H1 (cell line): ENCODE measurements at regions not wholly inside any gene's neighbourhood (a gene's known extent, or its start where the extent isn't known, plus 50 kb on each side); places are given as distances from the start of the nearest gene placed in this dataset.

ENCODE experiments used
- CTCF ChIA-PET: fragments of 300-600 bp; sonication (Branson Sonifier 250); formaldehyde crosslinking; loops from one replicate; lab custom pipeline; 2021; ENCODE audit not compliant: partially characterized antibody; lab: Charles Lee
- POLR2A ChIA-PET: fragments of 300-600 bp; sonication (Branson Sonifier 250); formaldehyde crosslinking; loops from one replicate; lab custom pipeline; 2021; ENCODE audit warnings: inconsistent platforms; ENCODE audit not compliant: partially characterized antibody; lab: Charles Lee
- DNase-seq, 2 experiments: peaks; one replicate each; pipeline versions ENCODE4 v3.0.0 to v3.0.0-alpha.2; 2010 to 2022; ENCODE audit warnings: low spot score in 2 of 2, low read depth in 1 of 2, mixed read lengths in 1 of 2
- FAIRE-seq: peaks from 2 replicates; lab custom pipeline; 2011; peaks lifted over from hg19 to GRCh38; lab: Jason Lieb, UNC
- H2AFZ ChIP-seq: 2 replicates; pipeline ENCODE4 v1.8.1; 2012; ENCODE audit warnings: low read length, inconsistent platforms
- H2AK5ac ChIP-seq: 2 replicates; pipeline ENCODE4 v1.6.1; 2013; ENCODE audit warnings: low read depth, low read length
- H2BK120ac ChIP-seq: replicated peaks from 2 replicates; pipeline ENCODE3; 2013; ENCODE audit warnings: low read depth, low read length, inconsistent platforms
- H2BK12ac ChIP-seq: 2 replicates; pipeline ENCODE4 v1.6.1; 2013; ENCODE audit warnings: low read depth, low read length
- H2BK15ac ChIP-seq: 2 replicates; pipeline ENCODE4 v1.6.1; 2013; ENCODE audit warnings: low read length
- H2BK20ac ChIP-seq: 2 replicates; pipeline ENCODE4 v1.6.1; 2013; ENCODE audit warnings: low read length
- H2BK5ac ChIP-seq: 2 replicates; pipeline ENCODE4 v1.6.1; 2013; ENCODE audit warnings: low read depth, low read length
- H3K14ac ChIP-seq: 2 replicates; pipeline ENCODE4 v1.6.1; 2013; ENCODE audit warnings: inconsistent platforms; ENCODE audit not compliant: insufficient read length
- H3K18ac ChIP-seq: 2 replicates; pipeline ENCODE4 v1.6.1; 2013; ENCODE audit warnings: low read length; ENCODE audit errors: extremely low read depth
- H3K23ac ChIP-seq: 2 replicates; pipeline ENCODE4 v1.6.1; 2013; ENCODE audit warnings: inconsistent platforms; ENCODE audit not compliant: insufficient read length
- H3K23me2 ChIP-seq: 2 replicates; pipeline ENCODE4 v1.6.1; 2013; ENCODE audit warnings: low read depth, low read length
- H3K27ac ChIP-seq: 2 replicates; pipeline ENCODE4 v1.6.1; 2011; ENCODE audit warnings: low read depth, low read length, inconsistent platforms
- H3K27me3 ChIP-seq, 4 experiments: replicated peaks in 1 of 4; 1 replicate in 1 of 4; 2 replicates in 3 of 4; pipeline versions ENCODE4 v1.6.1 to v1.8.1; 2011 to 2013; ENCODE audit warnings: low read length in 3 of 4, mild to moderate bottlenecking in 3 of 4, inconsistent platforms in 2 of 4, mixed read lengths in 2 of 4, moderate library complexity in 1 of 4; ENCODE audit not compliant: control insufficient read depth in 3 of 4, insufficient read depth in 3 of 4; ENCODE audit errors: extremely low read depth in 1 of 4
- H3K36me3 ChIP-seq, 4 experiments: 2 replicates each; pipeline versions ENCODE4 v1.6.1 to v1.8.1; 2011 to 2013; ENCODE audit warnings: mild to moderate bottlenecking in 4 of 4, low read length in 3 of 4, moderate library complexity in 2 of 4, control low read depth in 1 of 4, inconsistent platforms in 1 of 4; ENCODE audit not compliant: insufficient read depth in 4 of 4, control insufficient read depth in 2 of 4
- H3K4ac ChIP-seq: replicated peaks from 2 replicates; pipeline ENCODE3; 2013; ENCODE audit warnings: low read length, low read depth, mixed read lengths, inconsistent platforms; ENCODE audit not compliant: insufficient read length
- H3K4me1 ChIP-seq, 4 experiments: replicated peaks in 1 of 4; 1 replicate in 1 of 4; 2 replicates in 3 of 4; pipeline versions ENCODE4 v1.6.1 to v1.8.1; 2011 to 2013; ENCODE audit warnings: low read length in 3 of 4, inconsistent platforms in 2 of 4, mixed read lengths in 1 of 4; ENCODE audit not compliant: insufficient read depth in 4 of 4, control insufficient read depth in 3 of 4
- H3K4me2 ChIP-seq, 2 experiments: 2 replicates each; pipeline versions ENCODE4 v1.6.1 to v1.8.1; 2011 to 2013; ENCODE audit warnings: low read depth in 2 of 2, low read length in 2 of 2, control low read depth in 1 of 2, inconsistent platforms in 1 of 2, mild to moderate bottlenecking in 1 of 2; ENCODE audit not compliant: insufficient read depth in 1 of 2
- H3K4me3 ChIP-seq, 4 experiments: fragments of 200-600, 300-600 bp in 1 of 4; sonication (generic), shearing (Covaris generic), sonication (Bioruptor Twin) in 1 of 4; 2 replicates each; pipeline versions ENCODE4 v1.5.1 to v1.8.1; 2011 to 2016; ENCODE audit warnings: low read length in 4 of 4, low read depth in 3 of 4, control low read depth in 2 of 4, inconsistent platforms in 2 of 4, mild to moderate bottlenecking in 2 of 4, mixed read lengths in 1 of 4, moderate library complexity in 1 of 4; ENCODE audit not compliant: insufficient read depth in 2 of 4; ENCODE audit errors: extremely low read depth in 1 of 4
- H3K56ac ChIP-seq: replicated peaks from 2 replicates; pipeline ENCODE3; 2013; ENCODE audit warnings: low read depth, mild to moderate bottlenecking, mixed read lengths, low read length, inconsistent platforms; ENCODE audit not compliant: insufficient read length
- H3K79me1 ChIP-seq: 2 replicates; pipeline ENCODE4 v1.6.1; 2013; ENCODE audit warnings: low read depth, low read length, control low read depth
- H3K79me2 ChIP-seq, 2 experiments: 2 replicates each; pipeline versions ENCODE4 v1.6.1 to v1.8.1; 2012 to 2013; ENCODE audit warnings: low read length in 2 of 2, mild to moderate bottlenecking in 2 of 2, inconsistent platforms in 1 of 2; ENCODE audit not compliant: insufficient read depth in 2 of 2, control insufficient read depth in 1 of 2
- H3K9ac ChIP-seq, 4 experiments: replicated peaks in 1 of 4; 1 replicate in 1 of 4; 2 replicates in 3 of 4; pipeline versions ENCODE4 v1.6.1 to v1.8.1; 2011 to 2013; ENCODE audit warnings: low read depth in 3 of 4, low read length in 3 of 4, control low read depth in 2 of 4, mild to moderate bottlenecking in 2 of 4, moderate library complexity in 2 of 4, inconsistent platforms in 1 of 4; ENCODE audit errors: extremely low read depth in 1 of 4
- H3K9me3 ChIP-seq, 2 experiments: 2 replicates each; pipeline versions ENCODE4 v1.6.1 to v1.8.1; 2012 to 2013; ENCODE audit warnings: mild to moderate bottlenecking in 2 of 2, moderate library complexity in 2 of 2, control low read depth in 1 of 2, inconsistent platforms in 1 of 2, low read depth in 1 of 2, low read length in 1 of 2, mixed read lengths in 1 of 2; ENCODE audit not compliant: insufficient read depth in 2 of 2
- H4K20me1 ChIP-seq, 2 experiments: replicated peaks in 1 of 2; 2 replicates each; pipeline versions ENCODE3 to v1.8.1; 2011 to 2013; ENCODE audit warnings: inconsistent platforms in 2 of 2, low read length in 2 of 2, mild to moderate bottlenecking in 1 of 2; ENCODE audit not compliant: insufficient read depth in 2 of 2, control insufficient read depth in 1 of 2
- H4K5ac ChIP-seq: 2 replicates; pipeline ENCODE4 v1.6.1; 2013; ENCODE audit warnings: low read length, low read depth, mixed read lengths, inconsistent platforms; ENCODE audit not compliant: insufficient read length
- H4K8ac ChIP-seq: 2 replicates; pipeline ENCODE4 v1.8.0; 2013; ENCODE audit warnings: mild to moderate bottlenecking, moderate library complexity, low read length, inconsistent platforms; ENCODE audit not compliant: insufficient read depth; ENCODE audit errors: extremely low read depth
- H4K91ac ChIP-seq: replicated peaks from 2 replicates; pipeline ENCODE3; 2013; ENCODE audit warnings: low read length, mixed read lengths, inconsistent platforms; ENCODE audit not compliant: insufficient read length
- JUN ChIP-seq: IDR thresholded peaks from 2 replicates; pipeline ENCODE4 v1.6.1; 2011; ENCODE audit warnings: low read depth, mild to moderate bottlenecking, improper control_type of control experiment, low read length
- KDM4A ChIP-seq: IDR thresholded peaks from one replicate; pipeline ENCODE4 v1.7.1; 2012; ENCODE audit warnings: low read depth, mild to moderate bottlenecking, moderate library complexity, low read length, inconsistent platforms; ENCODE audit not compliant: severe bottlenecking
- POU5F1 ChIP-seq: IDR thresholded peaks from 2 replicates; pipeline ENCODE4 v1.6.1; 2011; ENCODE audit warnings: low read depth, mild to moderate bottlenecking, low read length, moderate library complexity
- RAD21 ChIP-seq, 2 experiments: IDR thresholded peaks in 1 of 2; conservative IDR thresholded peaks in 1 of 2; 2 replicates each; pipeline ENCODE4 v1.6.1; 2011; ENCODE audit warnings: low read depth in 2 of 2, low read length in 2 of 2, improper control_type of control experiment in 1 of 2, inconsistent platforms in 1 of 2, mild to moderate bottlenecking in 1 of 2, moderate library complexity in 1 of 2
- RXRA ChIP-seq: IDR thresholded peaks from 2 replicates; pipeline ENCODE4 v1.6.1; 2011; ENCODE audit warnings: low read depth, mild to moderate bottlenecking, low read length, moderate library complexity; ENCODE audit not compliant: insufficient read depth
- SUZ12 ChIP-seq: fragments of 200-600 bp; sonication (generic); IDR thresholded peaks from 2 replicates; pipeline ENCODE4 v1.6.1; 2012; ENCODE audit warnings: mild to moderate bottlenecking, inconsistent platforms, low read length, moderate library complexity, mixed read lengths
- ZNF274 ChIP-seq: IDR thresholded peaks from 2 replicates; pipeline ENCODE4 v1.7.0; 2012; ENCODE audit warnings: low read length, borderline replicate concordance; ENCODE audit errors: extremely low read depth
- WGBS, 2 experiments: shearing (Covaris generic) in 1 of 2; methylation state at CpG; one replicate each; pipeline versions ENCODE4 v1.1.6 to v1.1.7; 2013 to 2015; ENCODE audit warnings: low lambda C conversion rate in 2 of 2, mixed read lengths in 2 of 2, inconsistent platforms in 1 of 2, low coverage in 1 of 2, missing lambda C conversion rate in 1 of 2; ENCODE audit not compliant: insufficient replicate concordance in 2 of 2, insufficient coverage in 1 of 2, insufficient read length in 1 of 2; ENCODE audit errors: extremely low coverage in 1 of 2, missing lambda C conversion rate in 1 of 2; 5-methylcytosine and 5-hydroxymethylcytosine counted together
- TF ChIP-seq, protein P1 (sequence below): IDR thresholded peaks from 2 replicates; pipeline ENCODE4 v1.6.1; 2011; ENCODE audit warnings: low read depth, mild to moderate bottlenecking, low read length; ENCODE audit not compliant: insufficient read depth

DNA sequence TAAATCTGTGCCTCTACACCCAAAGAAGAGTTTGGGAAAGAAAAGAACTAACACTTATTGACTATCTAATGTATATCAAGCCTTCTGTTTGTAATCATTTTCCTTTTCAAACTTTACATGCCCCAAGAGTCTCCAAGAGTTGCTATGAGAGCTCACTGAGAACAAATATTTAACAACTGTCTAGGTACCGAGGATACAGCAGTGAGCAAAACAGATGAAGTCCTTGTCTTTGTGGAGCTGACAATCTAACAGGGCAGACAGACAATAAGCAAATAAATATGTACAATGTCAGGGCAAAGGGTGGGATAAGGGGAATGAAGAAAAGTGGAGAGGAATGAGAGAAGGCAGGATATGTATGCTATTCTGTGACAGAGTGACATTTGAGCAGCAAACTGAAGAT, 64.8 kb upstream of the KSR1 start:
- Histone ChIP-seq H4K8ac (no peak overlapping the region), H3K4me3 (no peak overlapping the region), H2BK120ac (no peak overlapping the region), H2BK15ac (no peak overlapping the region), H3K79me1 (no peaks in the 10 kb centered on the region), H4K20me1 (no peaks in the 10 kb centered on the region), H3K14ac (no peak overlapping the region), H3K27ac (no peak overlapping the region), H3K9ac (no peak overlapping the region), H3K36me3 (no peaks in the 10 kb centered on the region), H2BK5ac (no peak overlapping the region), H3K4me1 (no peaks in the 10 kb centered on the region), H3K27me3 (no peaks in the 10 kb centered on the region), H4K5ac (no peak overlapping the region), H3K79me2 (no peaks in the 10 kb centered on the region), H3K23me2 (no peaks in the 10 kb centered on the region; the same call in 1 of the 2 replicates), H3K18ac (no peak overlapping the region), H3K4ac (no peak overlapping the region), H3K23ac (no peak overlapping the region), H2BK12ac (no peak overlapping the region), H4K91ac (no peak overlapping the region), H3K56ac (no peak overlapping the region), H3K9me3 (no peaks in the 10 kb centered on the region), H2AFZ (no peak overlapping the region), H2AK5ac (no peak overlapping the region), H3K4me2 (no peak overlapping the region), H2BK20ac (no peak overlapping the region)
- ChIA-PET CTCF (interaction anchor here (1.3 to 14.0 kb wide), 3 partner anchors 10 to 210 kb away, joined by 3 to 134 read pairs (median 16); no protein-coding TSS in a partner anchor), POLR2A (no interaction called here)
- TF ChIP-seq SUZ12 (no peak), POU5F1 (no peak), ZNF274 (no peak), KDM4A (no peak), JUN (no peak), RXRA (no peak), RAD21 (IDR thresholded peaks at IDR 0.05 in 1 of 2, conservative IDR thresholded peaks at IDR 0.05 in 1 of 2; ENCODE audit: low read depth in 2 of 2, low read length in 2 of 2) (no peak)
- TF ChIP-seq, protein P1, sequence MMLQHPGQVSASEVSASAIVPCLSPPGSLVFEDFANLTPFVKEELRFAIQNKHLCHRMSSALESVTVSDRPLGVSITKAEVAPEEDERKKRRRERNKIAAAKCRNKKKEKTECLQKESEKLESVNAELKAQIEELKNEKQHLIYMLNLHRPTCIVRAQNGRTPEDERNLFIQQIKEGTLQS: no peak
- no peak for FAIRE-seq
- 100% methylated on average over 1 of the region's 1 CpG; no CpG with 5 or more reads in 1 of the 2 experiments for WGBS, 2 experiments
- no peak for DNase-seq
